ENCODE measurements at regions not wholly inside any gene's neighbourhood (a gene's known extent, or its start where the extent isn't known, plus 50 kb on each side); places are given as distances from the start of the nearest gene placed in this dataset.

- Mint-ChIP-seq H3K4me3 (no peak overlapping the region), H3K27ac (no peak overlapping the region), H3K36me3 (ENCODE audit: insufficient read depth in 1 of 3, low read depth in 3 of 3) (no peaks in the 10 kb centered on the region), H3K9me3 (no peaks in the 10 kb centered on the region; a peak in 1 of 5 replicates), H3K4me1 (peaks cover 10 to 12% of the 10 kb centered on the region in 2 experiments), H3K27me3 (ENCODE audit: low read depth) (no peaks in the 10 kb centered on the region)
- H3K4me1 ChIP-seq (ENCODE audit: insufficient read depth, low read length): no peaks in the 10 kb centered on the region
- no peak overlapping the region for H2AFZ ChIP-seq (ENCODE audit: low read length)
- no peaks in the 10 kb centered on the region for H3K27me3 ChIP-seq (ENCODE audit: insufficient read depth, low read length)
- H3K79me2 ChIP-seq (ENCODE audit: insufficient read depth, low read length): no peaks in the 10 kb centered on the region
- no peak overlapping the region for H4K8ac ChIP-seq (replicated peaks; ENCODE audit: insufficient read length, low read depth, low read length)
- H3K4ac ChIP-seq (ENCODE audit: low read depth, low read length): no peak overlapping the region
- no peaks in the 10 kb centered on the region for H3K79me1 ChIP-seq (ENCODE audit: insufficient read depth, low read depth, low read length, poor library complexity, severe bottlenecking)
- H3K23me2 ChIP-seq (ENCODE audit: insufficient read length, low read depth, low read length, poor library complexity, severe bottlenecking): no peaks in the 10 kb centered on the region
- H3K27ac ChIP-seq (ENCODE audit: insufficient read length, low read depth, low read length): no peak overlapping the region
- H3T11ph ChIP-seq (ENCODE audit: low read length): no peak overlapping the region
- no peak overlapping the region for H2BK5ac ChIP-seq (ENCODE audit: insufficient read length, low read length)
- H4K91ac ChIP-seq (ENCODE audit: insufficient read length, low read depth, low read length): no peak overlapping the region
- DNase-seq: no peak
- no peak overlapping the region for H2BK20ac ChIP-seq (ENCODE audit: low read depth, low read length, poor library complexity, severe bottlenecking)
- H2BK15ac ChIP-seq (ENCODE audit: low read depth, low read length): no peak overlapping the region
- H4K20me1 ChIP-seq (ENCODE audit: control insufficient read depth, insufficient read depth, insufficient read length): no peaks in the 10 kb centered on the region
- TF ChIP-seq CTCF (conservative IDR thresholded peaks at IDR 0.05): no peak
- H2BK120ac ChIP-seq (ENCODE audit: low read depth, low read length, poor library complexity, severe bottlenecking): no peak overlapping the region
- no peak overlapping the region for H3K18ac ChIP-seq (ENCODE audit: insufficient read length, low read depth, low read length)
- no peak overlapping the region for H2AK5ac ChIP-seq (ENCODE audit: insufficient read length, low read length)
- H3K23ac ChIP-seq (ENCODE audit: insufficient read length, low read depth, low read length): no peak overlapping the region
- no peak overlapping the region for H3K14ac ChIP-seq (ENCODE audit: insufficient read depth, low read length)
- H3K4me2 ChIP-seq (ENCODE audit: insufficient read depth, insufficient read length, low read length): no peak overlapping the region
- H3K9ac ChIP-seq (ENCODE audit: extremely low read depth, insufficient read length, low read length): no peak overlapping the region
- no peak overlapping the region for H2BK12ac ChIP-seq (ENCODE audit: insufficient read length, low read depth, low read length)
- H3K9me3 ChIP-seq (ENCODE audit: control insufficient read depth, low read depth, low read length): no peaks in the 10 kb centered on the region
- H4K5ac ChIP-seq (ENCODE audit: insufficient read length, low read depth, low read length): no peak overlapping the region
- H3K56ac ChIP-seq (ENCODE audit: insufficient read length, low read depth, low read length): no peak overlapping the region
Measured at GRCh38 chr5:107294211-107294550, 376.6 kb downstream of the EFNA5 start.
